LNCAP (cell line): ENCODE measurements at regions not wholly inside any gene's neighbourhood (a gene's known extent, or its start where the extent isn't known, plus 50 kb on each side); places are given as distances from the start of the nearest gene placed in this dataset.

Experiments
- TF ChIP-seq, protein P1 (sequence below): fragments of 450-650 bp; IDR thresholded peaks from 2 replicates; pipeline ENCODE4 v1.5.1; 2017; ENCODE audit warnings: mild to moderate bottlenecking

DNA sequence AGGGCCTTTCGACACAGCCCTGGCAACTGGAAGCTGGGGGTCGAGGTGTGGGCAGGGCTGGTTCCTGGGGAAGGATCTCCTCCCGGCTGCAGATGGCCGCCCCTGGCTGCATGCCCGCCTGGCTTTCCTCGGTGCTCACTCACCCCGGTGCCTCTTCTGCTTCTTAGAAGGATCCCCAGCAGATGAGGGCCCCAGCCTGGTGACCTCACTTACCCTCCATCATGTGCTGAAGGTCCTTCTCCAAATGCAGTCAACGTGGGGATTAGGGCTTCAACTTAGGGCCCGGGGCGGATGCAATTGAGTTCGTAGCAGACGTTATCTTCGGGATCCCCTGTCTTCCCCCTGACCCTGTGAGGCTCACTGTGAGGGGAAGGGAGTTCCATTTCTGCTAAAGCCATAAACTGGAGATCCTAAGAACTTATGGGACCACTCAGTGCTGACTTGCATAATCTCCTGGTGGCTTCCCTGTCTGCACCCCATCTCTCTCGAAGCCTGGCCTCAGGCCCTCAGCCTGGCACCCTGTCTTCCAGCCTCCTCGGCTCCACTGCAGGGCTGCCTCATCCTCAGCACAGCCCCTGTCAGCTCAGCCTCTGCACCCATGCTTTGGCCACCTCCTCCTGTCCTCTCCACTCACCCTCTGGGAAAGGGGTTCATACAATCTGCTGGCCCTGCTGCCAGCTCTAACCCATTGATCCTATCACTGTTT is 92.6 kb downstream of the THBS2 start:
- TF ChIP-seq, protein P1, sequence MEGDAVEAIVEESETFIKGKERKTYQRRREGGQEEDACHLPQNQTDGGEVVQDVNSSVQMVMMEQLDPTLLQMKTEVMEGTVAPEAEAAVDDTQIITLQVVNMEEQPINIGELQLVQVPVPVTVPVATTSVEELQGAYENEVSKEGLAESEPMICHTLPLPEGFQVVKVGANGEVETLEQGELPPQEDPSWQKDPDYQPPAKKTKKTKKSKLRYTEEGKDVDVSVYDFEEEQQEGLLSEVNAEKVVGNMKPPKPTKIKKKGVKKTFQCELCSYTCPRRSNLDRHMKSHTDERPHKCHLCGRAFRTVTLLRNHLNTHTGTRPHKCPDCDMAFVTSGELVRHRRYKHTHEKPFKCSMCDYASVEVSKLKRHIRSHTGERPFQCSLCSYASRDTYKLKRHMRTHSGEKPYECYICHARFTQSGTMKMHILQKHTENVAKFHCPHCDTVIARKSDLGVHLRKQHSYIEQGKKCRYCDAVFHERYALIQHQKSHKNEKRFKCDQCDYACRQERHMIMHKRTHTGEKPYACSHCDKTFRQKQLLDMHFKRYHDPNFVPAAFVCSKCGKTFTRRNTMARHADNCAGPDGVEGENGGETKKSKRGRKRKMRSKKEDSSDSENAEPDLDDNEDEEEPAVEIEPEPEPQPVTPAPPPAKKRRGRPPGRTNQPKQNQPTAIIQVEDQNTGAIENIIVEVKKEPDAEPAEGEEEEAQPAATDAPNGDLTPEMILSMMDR, result no peak

DNA sequence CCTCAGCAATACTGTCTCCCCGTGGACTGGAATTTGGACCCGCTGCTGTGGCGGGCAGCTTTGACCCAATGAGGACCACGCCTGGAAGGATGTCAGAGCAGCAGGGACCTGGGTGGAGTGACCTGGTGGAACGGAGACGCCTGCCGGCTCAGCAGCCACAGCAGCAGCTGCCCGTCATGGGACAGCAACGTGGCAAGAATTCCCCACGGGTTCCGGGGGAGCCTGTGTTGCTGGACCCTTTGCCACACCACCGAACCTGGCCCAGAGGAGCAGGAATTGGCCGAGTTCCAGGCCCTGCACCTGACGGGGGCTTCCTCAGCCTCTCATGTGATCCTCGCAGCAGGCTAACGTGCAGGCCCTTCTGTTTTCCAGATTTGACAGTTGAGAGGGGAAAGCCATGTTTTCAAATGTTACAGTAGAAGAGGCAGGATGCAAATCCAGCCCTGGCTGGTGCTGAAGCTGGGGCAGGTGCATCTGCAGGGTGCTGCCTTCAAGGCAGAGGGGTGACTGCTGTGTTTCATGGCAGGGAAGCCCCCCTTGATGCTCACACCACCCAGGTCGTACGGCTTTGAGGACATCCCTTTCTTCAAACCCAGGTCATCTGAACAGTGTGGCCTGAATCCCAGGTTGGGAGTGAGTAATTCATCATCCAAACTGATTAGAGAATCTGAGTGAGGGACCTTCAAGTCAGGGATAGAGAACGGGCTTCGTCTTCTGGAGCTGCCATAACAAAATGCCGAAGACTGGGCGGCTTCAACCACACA is 93.4 kb downstream of the THBS2 start:
- TF ChIP-seq, protein P1, result no peak

DNA sequence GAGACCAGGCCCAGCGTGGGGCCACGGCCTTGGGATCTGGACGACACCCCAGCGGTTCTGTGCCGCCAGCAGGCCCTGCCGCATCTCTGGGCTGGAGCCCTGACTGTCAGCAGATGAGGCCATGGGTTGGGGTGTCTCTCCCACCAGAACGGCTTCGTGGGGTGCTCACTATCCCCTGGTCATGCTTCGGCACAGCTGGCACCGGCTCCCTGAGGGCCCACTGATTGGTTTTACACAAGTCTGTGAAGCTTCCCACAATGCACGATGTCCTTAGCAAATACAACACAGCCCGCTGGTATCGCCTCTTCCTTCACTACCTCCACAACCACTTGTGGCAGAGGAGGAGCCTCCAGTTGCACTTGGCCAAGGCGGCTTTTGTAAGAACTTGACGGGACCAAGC is 94.3 kb downstream of the THBS2 start:
- TF ChIP-seq, protein P1, result no peak

DNA sequence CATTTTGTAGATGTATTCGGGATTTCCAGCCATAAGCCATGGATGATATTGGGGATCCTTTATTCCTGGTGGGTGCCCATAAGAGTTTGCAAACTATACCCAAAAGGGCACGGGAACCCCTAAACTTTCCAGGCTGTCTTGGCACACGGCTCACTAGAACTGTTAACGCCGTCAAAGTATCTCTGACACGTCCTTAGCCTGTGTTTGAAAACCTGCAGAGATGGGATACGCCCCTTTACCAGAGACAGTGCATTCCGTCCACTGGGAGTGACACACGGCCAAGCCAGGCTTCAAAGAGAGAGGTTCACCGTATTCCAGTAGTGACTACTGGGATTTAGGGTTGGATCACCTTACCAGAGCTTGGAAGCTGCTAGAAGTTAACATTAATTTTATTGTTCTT is 95.0 kb downstream of the THBS2 start:
- TF ChIP-seq, protein P1, result no peak

DNA sequence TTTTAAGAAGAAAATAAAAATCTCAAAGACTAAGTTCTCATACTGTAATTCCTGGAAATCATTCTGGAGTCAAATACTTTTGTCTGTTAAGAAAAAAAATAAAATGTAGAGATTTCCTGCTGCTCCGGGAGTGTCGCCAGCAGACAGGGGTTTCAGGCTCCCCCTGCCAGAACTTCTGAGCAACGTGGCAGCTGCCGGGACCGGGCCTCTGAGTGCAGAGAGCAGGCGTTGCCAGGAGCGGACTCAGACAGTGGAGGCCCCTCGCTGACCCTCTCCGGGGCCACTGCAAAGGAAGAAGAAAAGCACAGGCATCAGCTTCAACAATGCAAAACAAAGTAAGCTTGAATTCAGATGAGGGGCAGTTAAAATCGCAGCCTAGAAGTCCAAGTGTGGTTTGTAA is 95.5 kb downstream of the THBS2 start:
- TF ChIP-seq, protein P1, result no peak

DNA sequence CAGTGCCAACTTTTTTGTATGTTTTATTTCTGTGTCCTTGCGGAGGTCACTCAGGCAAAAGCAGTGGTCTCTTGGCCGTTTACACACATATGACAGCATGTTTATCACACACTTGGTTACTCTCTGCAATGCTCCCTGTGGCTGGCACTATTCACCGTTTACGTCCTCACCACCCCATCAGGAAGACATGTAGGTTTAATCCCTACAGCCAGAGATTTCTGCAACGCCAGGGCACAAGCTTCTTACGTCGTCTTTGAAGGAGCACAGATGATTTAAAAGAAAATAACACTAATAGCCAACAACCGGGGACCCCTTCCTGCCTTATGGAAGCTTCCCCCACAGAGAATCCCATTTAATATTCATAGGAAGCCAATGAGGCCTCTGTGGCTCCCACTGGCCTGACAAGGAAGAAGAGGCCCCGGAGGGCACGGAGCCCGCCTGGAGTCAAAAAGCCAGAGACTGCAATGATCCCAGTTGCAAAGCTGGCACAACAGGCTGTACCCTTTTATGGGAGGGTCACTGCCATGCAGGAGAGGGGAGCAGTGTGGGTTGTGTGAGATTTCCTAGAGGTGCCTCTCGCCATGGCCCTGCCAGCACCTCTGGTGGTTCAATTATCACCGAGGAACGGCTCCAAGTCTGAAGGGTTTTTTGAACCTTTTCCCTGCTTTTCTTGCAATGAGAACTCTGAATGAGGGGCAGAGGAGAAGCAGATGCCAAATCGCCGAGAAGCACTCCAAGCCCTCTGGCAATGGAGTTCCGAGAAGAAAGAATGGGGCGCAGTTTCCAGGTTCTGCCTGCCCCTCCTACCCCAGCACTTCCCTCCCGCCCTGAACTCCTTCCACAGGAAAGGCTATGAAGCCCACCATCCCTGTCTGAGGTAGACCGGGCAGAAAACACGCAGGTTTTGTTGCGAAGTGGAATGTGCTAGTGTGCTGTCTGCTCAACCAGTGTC is 96.2 kb downstream of the THBS2 start:
- TF ChIP-seq, protein P1, result no peak

DNA sequence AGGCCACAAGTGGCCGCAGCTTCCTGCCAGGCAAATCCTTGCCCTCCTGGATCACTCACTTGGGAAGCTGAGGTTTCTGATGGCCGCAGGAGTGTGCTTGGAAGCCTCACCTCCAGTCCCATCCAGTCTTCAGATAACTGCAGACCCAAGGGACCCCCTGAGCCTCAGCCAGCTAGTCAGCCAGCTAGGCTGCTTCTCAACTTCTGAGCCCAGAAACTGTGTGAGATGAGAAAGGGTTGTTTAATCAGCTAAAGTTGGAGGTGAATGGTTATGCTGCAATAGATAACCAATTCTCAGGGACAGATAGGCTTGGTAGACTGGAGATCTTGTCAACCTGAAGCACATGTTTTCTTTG is 96.9 kb downstream of the THBS2 start:
- TF ChIP-seq, protein P1, result no peak
